Ecto neural progenitor cell (in vitro differentiated cells): ENCODE measurements at regions not wholly inside any gene's neighbourhood (a gene's known extent, or its start where the extent isn't known, plus 50 kb on each side); places are given as distances from the start of the nearest gene placed in this dataset.

ENCODE experiments used
- DNase-seq: peaks from one replicate; pipeline ENCODE4 v3.0.0-alpha.2; 2018; ENCODE audit warnings: low spot score

- no peak for DNase-seq
Measured at GRCh38 chr20:51096582-51097267, 73.8 kb upstream of the KCNG1 start.

- DNase-seq, result no peak
Measured at GRCh38 chr20:51095633-51096521, 73.0 kb upstream of the KCNG1 start.

- no peak for DNase-seq
Measured at GRCh38 chr20:51094221-51094620, 71.3 kb upstream of the KCNG1 start.

GRCh38 chr20:51093240-51093763, 70.4 kb upstream of the KCNG1 start:
- no peak for DNase-seq

- DNase-seq, result no peak
Measured at GRCh38 chr20:51092338-51092737, 69.4 kb upstream of the KCNG1 start.

GRCh38 chr20:51091406-51092195, 68.7 kb upstream of the KCNG1 start:
- no peak for DNase-seq

GRCh38 chr20:51089840-51090239, 66.9 kb upstream of the KCNG1 start:
- DNase-seq, result no peak

- DNase-seq, result no peak
Measured at GRCh38 chr20:51089272-51089781, 66.4 kb upstream of the KCNG1 start.

GRCh38 chr20:51087266-51087665, 64.4 kb upstream of the KCNG1 start:
- no peak for DNase-seq

GRCh38 chr20:51085769-51086168, 62.9 kb upstream of the KCNG1 start:
- DNase-seq, result no peak

GRCh38 chr20:51084593-51085377, 61.9 kb upstream of the KCNG1 start:
- DNase-seq, result no peak

GRCh38 chr20:51083447-51083846, 60.5 kb upstream of the KCNG1 start:
- no peak for DNase-seq

GRCh38 chr20:51082988-51083387, 60.1 kb upstream of the KCNG1 start:
- no peak for DNase-seq

GRCh38 chr20:51080516-51080915, 57.6 kb upstream of the KCNG1 start:
- no peak for DNase-seq

- no peak for DNase-seq
Measured at GRCh38 chr20:51079488-51079887, 56.6 kb upstream of the KCNG1 start.

- DNase-seq, result no peak
Measured at GRCh38 chr20:51077686-51078060, 54.8 kb upstream of the KCNG1 start.

- no peak for DNase-seq
Measured at GRCh38 chr20:51076786-51077685, 54.1 kb upstream of the KCNG1 start.

GRCh38 chr20:51074062-51074461, 51.2 kb upstream of the KCNG1 start:
- no peak for DNase-seq
